ENCODE measurements at regions not wholly inside any gene's neighbourhood (a gene's known extent, or its start where the extent isn't known, plus 50 kb on each side); places are given as distances from the start of the nearest gene placed in this dataset.

GRCh38 chr2:200740907-200741306 lies 70.8 kb upstream of the BZW1 start:
- Histone ChIP-seq H3K27ac (peak overlapping the region in 1 of 2 donors; percentile 16), H3K4me3 (no peak overlapping the region), H3K9me3 (no peaks in the 10 kb centered on the region), H3K27me3 (no peaks in the 10 kb centered on the region), H3K4me1 (peaks cover 13% of the 10 kb centered on the region), H3K36me3 (ENCODE audit: low read depth, missing control alignments) (no peaks in the 10 kb centered on the region)
- WGBS, 2 donors: 86 to 100% methylated on average over 3 to 6 of the region's 6 CpGs
- no peak for DNase-seq
- TF ChIP-seq CTCF (IDR thresholded peaks at IDR 0.05) (no peak), POLR2A (IDR thresholded peaks at IDR 0.05) (no peak)
- intact Hi-C loops (cut with DNase I; ENCODE audit: low total_unique reads): no loop called here

GRCh38 chr2:200741468-200742202 lies 70.1 kb upstream of the BZW1 start:
- peaks cover 10% of the 10 kb centered on the region for H3K4me1 ChIP-seq
- no peaks in the 10 kb centered on the region for H3K36me3 ChIP-seq (ENCODE audit: low read depth, missing control alignments)
- WGBS, 2 donors: 61 to 67% methylated on average over 4 to 8 of the region's 8 CpGs
- intact Hi-C loops (cut with DNase I; ENCODE audit: low total_unique reads): no loop called here
- no peak for DNase-seq
- H3K9me3 ChIP-seq: no peaks in the 10 kb centered on the region
- no peaks in the 10 kb centered on the region for H3K27me3 ChIP-seq
- no peak overlapping the region for H3K4me3 ChIP-seq
- H3K27ac ChIP-seq: peak overlapping the region in 1 of 2 donors; percentile 16
- TF ChIP-seq POLR2A (IDR thresholded peaks at IDR 0.05): no peak
- no peak for TF ChIP-seq CTCF (IDR thresholded peaks at IDR 0.05)

- H3K27ac ChIP-seq: peak overlapping the region in 1 of 2 donors; percentile 16
- H3K9me3 ChIP-seq: no peaks in the 10 kb centered on the region
- DNase-seq: no peak
- peaks cover 12% of the 10 kb centered on the region for H3K4me1 ChIP-seq
- TF ChIP-seq POLR2A (IDR thresholded peaks at IDR 0.05) (no peak), CTCF (IDR thresholded peaks at IDR 0.05) (no peak)
- no peak overlapping the region for H3K4me3 ChIP-seq
- intact Hi-C loops (cut with DNase I; ENCODE audit: low total_unique reads): no loop called here
- WGBS, 2 donors: 52 to 59% methylated on average over 4 to 5 of the region's 5 CpGs
- no peaks in the 10 kb centered on the region for H3K27me3 ChIP-seq
- no peaks in the 10 kb centered on the region for H3K36me3 ChIP-seq (ENCODE audit: low read depth, missing control alignments)
These were observed 69.3 kb upstream of the BZW1 start for GRCh38 chr2:200742426-200742825.

- no peak for DNase-seq
- WGBS, 2 donors: 65 to 67% methylated on average over 7 to 10 of the region's 10 CpGs
- peak overlapping the region in 1 of 2 donors; percentile 16 for H3K27ac ChIP-seq
- no peaks in the 10 kb centered on the region for H3K36me3 ChIP-seq (ENCODE audit: low read depth, missing control alignments)
- no peaks in the 10 kb centered on the region for H3K27me3 ChIP-seq
- H3K9me3 ChIP-seq: no peaks in the 10 kb centered on the region
- no peak for TF ChIP-seq CTCF (IDR thresholded peaks at IDR 0.05)
- no peak for TF ChIP-seq POLR2A (IDR thresholded peaks at IDR 0.05)
- intact Hi-C loops (cut with DNase I; ENCODE audit: low total_unique reads): no loop called here
- peaks cover 19% of the 10 kb centered on the region for H3K4me1 ChIP-seq
- no peak overlapping the region for H3K4me3 ChIP-seq
These were observed 68.6 kb upstream of the BZW1 start for GRCh38 chr2:200743042-200743676.
